H9 (cell line): ENCODE measurements at regions not wholly inside any gene's neighbourhood (a gene's known extent, or its start where the extent isn't known, plus 50 kb on each side); places are given as distances from the start of the nearest gene placed in this dataset.

Experiments used
- DNase-seq: peaks from one replicate; pipeline ENCODE4 v3.0.0-alpha.2; 2017
- H2AFZ ChIP-seq: one replicate; pipeline ENCODE4 v1.6.1; 2013; ENCODE audit warnings: mild to moderate bottlenecking, low read length, control low read depth, moderate library complexity
- H2AK5ac ChIP-seq: 2 replicates; pipeline ENCODE4 v1.6.1; 2013; ENCODE audit warnings: low read length, control low read depth, mixed read lengths; ENCODE audit not compliant: insufficient read length
- H2BK120ac ChIP-seq: one replicate; pipeline ENCODE4 v1.6.1; 2013; ENCODE audit warnings: low read depth, mild to moderate bottlenecking, low read length, control low read depth, inconsistent platforms; ENCODE audit not compliant: poor library complexity, severe bottlenecking
- H2BK12ac ChIP-seq: 2 replicates; pipeline ENCODE4 v1.6.1; 2013; ENCODE audit warnings: low read length, control low read depth, mixed read lengths, low read depth; ENCODE audit not compliant: insufficient read length
- H2BK15ac ChIP-seq: 2 replicates; pipeline ENCODE4 v1.6.1; 2013; ENCODE audit warnings: low read depth, low read length, control low read depth
- H2BK20ac ChIP-seq: one replicate; pipeline ENCODE4 v1.6.1; 2013; ENCODE audit warnings: low read depth, mild to moderate bottlenecking, low read length, control low read depth, inconsistent platforms; ENCODE audit not compliant: poor library complexity, severe bottlenecking
- H2BK5ac ChIP-seq: 2 replicates; pipeline ENCODE4 v1.6.1; 2013; ENCODE audit warnings: low read length, control low read depth, mixed read lengths; ENCODE audit not compliant: insufficient read length
- H3K14ac ChIP-seq: 2 replicates; pipeline ENCODE4 v1.6.1; 2013; ENCODE audit warnings: low read length, control low read depth; ENCODE audit not compliant: insufficient read depth
- H3K18ac ChIP-seq: 2 replicates; pipeline ENCODE4 v1.6.1; 2013; ENCODE audit warnings: low read depth, mild to moderate bottlenecking, mixed read lengths, low read length, control low read depth; ENCODE audit not compliant: insufficient read length
- H3K23ac ChIP-seq: 2 replicates; pipeline ENCODE4 v1.6.1; 2013; ENCODE audit warnings: low read length, control low read depth, mixed read lengths, low read depth; ENCODE audit not compliant: insufficient read length
- H3K23me2 ChIP-seq: 2 replicates; pipeline ENCODE4 v1.6.1; 2013; ENCODE audit warnings: low read depth, mild to moderate bottlenecking, mixed read lengths, low read length, control low read depth; ENCODE audit not compliant: insufficient read length, poor library complexity, severe bottlenecking
- H3K27ac ChIP-seq: 2 replicates; pipeline ENCODE4 v1.5.1; 2013; ENCODE audit warnings: low read length, control low read depth, mixed read lengths, low read depth; ENCODE audit not compliant: insufficient read length
- H3K27me3 ChIP-seq: 2 replicates; pipeline ENCODE4 v1.6.1; 2013; ENCODE audit warnings: low read length, control low read depth, inconsistent platforms; ENCODE audit not compliant: insufficient read depth
- H3K4ac ChIP-seq: 2 replicates; pipeline ENCODE4 v1.6.1; 2013; ENCODE audit warnings: low read depth, mild to moderate bottlenecking, control low read depth, inconsistent platforms, low read length, moderate library complexity
- H3K4me1 ChIP-seq: 2 replicates; pipeline ENCODE4 v1.6.1; 2013; ENCODE audit warnings: low read length, control low read depth, inconsistent platforms; ENCODE audit not compliant: insufficient read depth
- H3K4me2 ChIP-seq: 2 replicates; pipeline ENCODE4 v1.6.1; 2013; ENCODE audit warnings: low read length, control low read depth, mixed read lengths; ENCODE audit not compliant: insufficient read length, insufficient read depth
- H3K56ac ChIP-seq: 2 replicates; pipeline ENCODE4 v1.6.1; 2013; ENCODE audit warnings: low read depth, mild to moderate bottlenecking, mixed read lengths, low read length, control low read depth; ENCODE audit not compliant: insufficient read length
- H3K79me1 ChIP-seq: 2 replicates; pipeline ENCODE4 v1.6.1; 2013; ENCODE audit warnings: low read depth, mild to moderate bottlenecking, moderate library complexity, low read length, control low read depth, inconsistent platforms; ENCODE audit not compliant: insufficient read depth, poor library complexity, severe bottlenecking
- H3K79me2 ChIP-seq: 2 replicates; pipeline ENCODE4 v1.6.1; 2013; ENCODE audit warnings: low read length, control low read depth, inconsistent platforms; ENCODE audit not compliant: insufficient read depth
- H3K9ac ChIP-seq: 2 replicates; pipeline ENCODE4 v1.6.1; 2013; ENCODE audit warnings: low read length, control low read depth, mixed read lengths; ENCODE audit not compliant: insufficient read length; ENCODE audit errors: extremely low read depth
- H3K9me3 ChIP-seq: one replicate; pipeline ENCODE4 v1.6.1; 2013; ENCODE audit warnings: low read depth, low read length, inconsistent platforms; ENCODE audit not compliant: control insufficient read depth
- H3T11ph ChIP-seq: one replicate; pipeline ENCODE4 v1.6.1; 2013; ENCODE audit warnings: mild to moderate bottlenecking, low read length, control low read depth, inconsistent platforms
- H4K20me1 ChIP-seq: one replicate; pipeline ENCODE4 v1.6.1; 2013; ENCODE audit not compliant: control insufficient read depth, insufficient read length, insufficient read depth
- H4K5ac ChIP-seq: 2 replicates; pipeline ENCODE4 v1.6.1; 2013; ENCODE audit warnings: low read depth, mild to moderate bottlenecking, mixed read lengths, low read length, control low read depth; ENCODE audit not compliant: insufficient read length
- H4K8ac ChIP-seq: replicated peaks from 2 replicates; pipeline ENCODE4 v1.6.1; 2013; ENCODE audit warnings: low read length, control low read depth, mixed read lengths, low read depth; ENCODE audit not compliant: insufficient read length
- H4K91ac ChIP-seq: 2 replicates; pipeline ENCODE4 v1.6.1; 2013; ENCODE audit warnings: low read depth, mild to moderate bottlenecking, moderate library complexity, mixed read lengths, low read length, control low read depth; ENCODE audit not compliant: insufficient read length
- H3K27ac Mint-ChIP-seq, 3 experiments: 2 replicates in 2 of 3; 3 replicates in 1 of 3; pipeline ENCODE4 v1.8.0; 2020 to 2021; ENCODE audit warnings: mixed read lengths in 3 of 3, mild to moderate bottlenecking in 1 of 3, moderate library complexity in 1 of 3
- H3K27me3 Mint-ChIP-seq: 2 replicates; pipeline ENCODE4 v1.8.0; 2021; ENCODE audit warnings: low read depth, mild to moderate bottlenecking, moderate library complexity, mixed read lengths
- H3K36me3 Mint-ChIP-seq, 3 experiments: 2 replicates in 2 of 3; 3 replicates in 1 of 3; pipeline ENCODE4 v1.8.0; 2020 to 2021; ENCODE audit warnings: low read depth in 3 of 3, mixed read lengths in 3 of 3; ENCODE audit not compliant: insufficient read depth in 1 of 3
- H3K4me1 Mint-ChIP-seq, 2 experiments: 2 replicates each; pipeline ENCODE4 v1.8.0; 2020; ENCODE audit warnings: mixed read lengths in 2 of 2
- H3K4me3 Mint-ChIP-seq, 2 experiments: 2 replicates in 1 of 2; 3 replicates in 1 of 2; pipeline ENCODE4 v1.8.0; 2020 to 2021; ENCODE audit warnings: mild to moderate bottlenecking in 2 of 2, mixed read lengths in 2 of 2, moderate library complexity in 1 of 2
- H3K9me3 Mint-ChIP-seq, 2 experiments: 2 replicates in 1 of 2; 3 replicates in 1 of 2; pipeline ENCODE4 v1.8.0; 2020; ENCODE audit warnings: mild to moderate bottlenecking in 2 of 2, mixed read lengths in 2 of 2, moderate library complexity in 1 of 2
- CTCF ChIP-seq: fragments of 200-600 bp; sonication (generic); conservative IDR thresholded peaks from 3 replicates; pipeline ENCODE4 v1.8.0; 2021; ENCODE audit warnings: antibody characterized with exemption, mild to moderate bottlenecking
- WGBS: extraction: QIAGEN DNeasy Blood & Tissue Kit; methylation state at CpG from one replicate; pipeline ENCODE4 v1.1.7; 2013; ENCODE audit warnings: missing lambda C conversion rate, low lambda C conversion rate, mixed read lengths; ENCODE audit not compliant: insufficient read length; ENCODE audit errors: extremely low coverage; 5-methylcytosine and 5-hydroxymethylcytosine counted together

GRCh38 chr5:121719255-121719654 is 132.4 kb upstream of the FTMT start:
- no peak overlapping the region for H3K23ac ChIP-seq
- H2BK15ac ChIP-seq = no peak overlapping the region
- H3K79me2 ChIP-seq = no peaks in the 10 kb centered on the region
- H3K27ac ChIP-seq = no peak overlapping the region
- H2BK20ac ChIP-seq = no peak overlapping the region
- Mint-ChIP-seq H3K27me3 (no peaks in the 10 kb centered on the region; the same call in 1 of the 2 replicates), H3K27ac (no peak overlapping the region), H3K4me3 (no peak overlapping the region), H3K9me3 (peaks cover 0 to 3% of the 10 kb centered on the region in 2 experiments; a peak in 3 of 5 replicates), H3K4me1 (peaks cover 0 to under 1% of the 10 kb centered on the region in 2 experiments; a peak in 2 of 4 replicates), H3K36me3 (no peaks in the 10 kb centered on the region)
- H3K56ac ChIP-seq = no peak overlapping the region
- H4K5ac ChIP-seq = no peak overlapping the region
- no peak overlapping the region for H3K9ac ChIP-seq
- no peak overlapping the region for H3K4me2 ChIP-seq
- H3K27me3 ChIP-seq = no peaks in the 10 kb centered on the region
- H3K14ac ChIP-seq = no peak overlapping the region
- no peaks in the 10 kb centered on the region for H3K9me3 ChIP-seq
- H3K4ac ChIP-seq = no peak overlapping the region
- no peak overlapping the region for H2BK5ac ChIP-seq
- H3K4me1 ChIP-seq = no peaks in the 10 kb centered on the region
- H3K79me1 ChIP-seq = no peaks in the 10 kb centered on the region
- no peak overlapping the region for H4K8ac ChIP-seq
- no CpG with 5 or more reads among the region's 2 CpGs for WGBS
- no peak overlapping the region for H2AFZ ChIP-seq
- no peak for DNase-seq
- H4K20me1 ChIP-seq = no peaks in the 10 kb centered on the region
- no peak overlapping the region for H2BK12ac ChIP-seq
- TF ChIP-seq CTCF = no peak
- H3T11ph ChIP-seq = no peak overlapping the region
- no peaks in the 10 kb centered on the region for H3K23me2 ChIP-seq
- no peak overlapping the region for H2AK5ac ChIP-seq
- H4K91ac ChIP-seq = no peak overlapping the region
- H3K18ac ChIP-seq = no peak overlapping the region
- no peak overlapping the region for H2BK120ac ChIP-seq
